Osteocyte (in vitro differentiated cells): ENCODE measurements at regions not wholly inside any gene's neighbourhood (a gene's known extent, or its start where the extent isn't known, plus 50 kb on each side); places are given as distances from the start of the nearest gene placed in this dataset.

Experiments used
- DNase-seq: peaks from one replicate; pipeline ENCODE4 v3.0.0; 2021; ENCODE audit warnings: mixed read lengths; ENCODE audit not compliant: unreplicated experiment; ENCODE audit errors: extremely low spot score
- H3K27ac Mint-ChIP-seq: one replicate; pipeline ENCODE4 v1.8.0; 2021; ENCODE audit warnings: mild to moderate bottlenecking, mixed read lengths; ENCODE audit not compliant: unreplicated experiment
- H3K27me3 Mint-ChIP-seq: one replicate; pipeline ENCODE4 v1.8.0; 2021; ENCODE audit warnings: mixed read lengths; ENCODE audit not compliant: unreplicated experiment
- H3K36me3 Mint-ChIP-seq: one replicate; pipeline ENCODE4 v1.8.0; 2021; ENCODE audit warnings: mixed read lengths; ENCODE audit not compliant: unreplicated experiment
- H3K4me1 Mint-ChIP-seq: one replicate; pipeline ENCODE4 v1.8.0; 2021; ENCODE audit warnings: mixed read lengths; ENCODE audit not compliant: unreplicated experiment
- H3K4me3 Mint-ChIP-seq: one replicate; pipeline ENCODE4 v1.8.0; 2021; ENCODE audit warnings: mild to moderate bottlenecking, moderate library complexity, mixed read lengths; ENCODE audit not compliant: unreplicated experiment
- H3K9me3 Mint-ChIP-seq: one replicate; pipeline ENCODE4 v1.8.0; 2021; ENCODE audit warnings: mixed read lengths; ENCODE audit not compliant: unreplicated experiment
- TF ChIP-seq, protein P1 (sequence below): fragments of 200-600 bp; sonication (generic); IDR thresholded peaks from 2 replicates; pipeline ENCODE4 v1.5.0; 2021; ENCODE audit warnings: antibody characterized with exemption, mild to moderate bottlenecking, moderate library complexity

DNA sequence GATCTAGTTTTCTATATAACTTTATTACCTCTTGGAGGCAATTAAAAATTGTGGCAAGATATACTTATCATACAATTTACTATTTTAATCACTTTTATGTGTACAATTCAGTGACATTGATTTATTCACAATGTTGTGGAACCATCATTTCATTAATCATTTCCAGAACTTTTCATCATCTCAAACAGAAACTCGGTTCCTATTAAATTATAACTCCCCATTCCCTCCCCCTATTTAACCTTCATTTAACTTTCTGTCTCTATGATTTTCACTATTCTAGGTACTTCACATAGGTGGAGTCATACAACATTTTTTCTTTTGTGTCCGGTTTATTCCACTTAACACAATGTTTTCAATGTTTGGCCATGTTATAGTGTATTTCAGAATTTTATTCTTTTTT is 252.8 kb downstream of the REEP3 start:
- H3K36me3 Mint-ChIP-seq = peaks cover 2% of the 10 kb centered on the region
- H3K27ac Mint-ChIP-seq = no peak overlapping the region
- no peak for DNase-seq
- no peak overlapping the region for H3K4me3 Mint-ChIP-seq
- TF ChIP-seq, protein P1, sequence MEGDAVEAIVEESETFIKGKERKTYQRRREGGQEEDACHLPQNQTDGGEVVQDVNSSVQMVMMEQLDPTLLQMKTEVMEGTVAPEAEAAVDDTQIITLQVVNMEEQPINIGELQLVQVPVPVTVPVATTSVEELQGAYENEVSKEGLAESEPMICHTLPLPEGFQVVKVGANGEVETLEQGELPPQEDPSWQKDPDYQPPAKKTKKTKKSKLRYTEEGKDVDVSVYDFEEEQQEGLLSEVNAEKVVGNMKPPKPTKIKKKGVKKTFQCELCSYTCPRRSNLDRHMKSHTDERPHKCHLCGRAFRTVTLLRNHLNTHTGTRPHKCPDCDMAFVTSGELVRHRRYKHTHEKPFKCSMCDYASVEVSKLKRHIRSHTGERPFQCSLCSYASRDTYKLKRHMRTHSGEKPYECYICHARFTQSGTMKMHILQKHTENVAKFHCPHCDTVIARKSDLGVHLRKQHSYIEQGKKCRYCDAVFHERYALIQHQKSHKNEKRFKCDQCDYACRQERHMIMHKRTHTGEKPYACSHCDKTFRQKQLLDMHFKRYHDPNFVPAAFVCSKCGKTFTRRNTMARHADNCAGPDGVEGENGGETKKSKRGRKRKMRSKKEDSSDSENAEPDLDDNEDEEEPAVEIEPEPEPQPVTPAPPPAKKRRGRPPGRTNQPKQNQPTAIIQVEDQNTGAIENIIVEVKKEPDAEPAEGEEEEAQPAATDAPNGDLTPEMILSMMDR = no peak
- H3K4me1 Mint-ChIP-seq = peaks cover 18% of the 10 kb centered on the region
- peaks cover 18% of the 10 kb centered on the region for H3K27me3 Mint-ChIP-seq
- no peaks in the 10 kb centered on the region for H3K9me3 Mint-ChIP-seq

DNA sequence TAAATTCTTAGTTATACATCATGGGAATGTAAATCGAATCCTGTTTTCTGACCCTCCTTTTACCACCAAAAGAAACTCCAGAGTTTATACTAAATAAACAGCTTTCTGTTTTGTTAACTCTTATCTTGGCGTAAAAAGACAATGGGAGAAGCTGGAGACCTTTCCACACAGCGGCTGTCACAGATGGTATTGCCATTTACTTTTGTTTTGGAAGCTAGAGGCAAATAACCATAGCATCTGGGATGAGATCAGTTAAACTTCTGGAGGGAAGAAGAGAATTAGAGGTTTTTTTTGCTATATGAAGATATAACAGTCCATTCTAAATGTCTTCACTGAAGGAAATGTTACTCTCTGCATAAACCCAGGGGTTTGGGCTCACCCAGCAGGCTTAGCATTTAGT is 258.9 kb downstream of the REEP3 start:
- Mint-ChIP-seq H3K27me3 (peaks cover 43% of the 10 kb centered on the region), H3K9me3 (no peaks in the 10 kb centered on the region), H3K36me3 (no peaks in the 10 kb centered on the region), H3K4me3 (no peak overlapping the region), H3K27ac (no peak overlapping the region), H3K4me1 (peaks cover 8% of the 10 kb centered on the region)
- TF ChIP-seq, protein P1 = no peak
- no peak for DNase-seq

DNA sequence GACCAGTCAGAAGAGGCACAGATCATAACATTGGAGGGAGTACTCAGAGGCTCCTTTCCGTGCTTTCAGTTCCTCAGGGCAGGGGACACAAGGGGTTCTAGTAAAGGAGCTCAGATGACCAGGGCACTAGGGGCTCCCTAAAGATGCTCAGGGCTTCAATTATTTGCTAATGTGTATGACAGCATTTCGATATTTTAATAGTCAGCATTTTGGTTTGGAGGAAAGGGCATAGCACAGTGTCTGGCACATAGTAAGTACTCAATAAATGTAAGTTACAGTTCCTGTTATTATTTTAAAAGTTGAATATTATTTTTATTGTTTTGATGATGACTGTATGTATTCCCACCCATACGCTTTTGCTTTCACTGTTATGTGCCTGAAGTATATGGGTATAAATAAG is 260.0 kb downstream of the REEP3 start:
- DNase-seq = no peak
- Mint-ChIP-seq H3K27me3 (peaks cover 43% of the 10 kb centered on the region), H3K4me1 (peaks cover 8% of the 10 kb centered on the region), H3K27ac (no peak overlapping the region), H3K36me3 (no peaks in the 10 kb centered on the region), H3K4me3 (no peak overlapping the region), H3K9me3 (no peaks in the 10 kb centered on the region)
- TF ChIP-seq, protein P1 = no peak

DNA sequence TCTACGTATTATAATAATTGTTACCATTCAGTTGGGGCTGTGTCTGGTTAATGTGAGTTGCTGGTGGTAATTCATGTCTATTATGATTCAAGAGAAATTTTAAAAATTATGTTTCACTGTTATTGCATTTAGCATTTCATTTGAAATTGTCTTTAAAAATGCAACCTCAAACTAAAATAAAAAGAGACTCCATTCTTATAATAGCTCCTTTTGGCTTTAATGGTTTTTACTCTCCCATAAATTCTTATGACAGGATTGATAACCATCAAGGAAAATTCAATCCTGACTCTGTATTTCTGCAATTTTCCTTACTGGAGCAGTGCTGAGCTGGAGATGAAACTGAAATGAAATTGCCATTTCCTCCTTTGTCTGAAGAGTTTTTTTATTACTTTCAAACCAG is 262.7 kb downstream of the REEP3 start:
- DNase-seq = no peak
- Mint-ChIP-seq H3K4me1 (peaks cover 8% of the 10 kb centered on the region), H3K36me3 (no peaks in the 10 kb centered on the region), H3K27ac (no peak overlapping the region), H3K9me3 (no peaks in the 10 kb centered on the region), H3K27me3 (peaks cover 51% of the 10 kb centered on the region), H3K4me3 (no peak overlapping the region)
- TF ChIP-seq, protein P1 = no peak

DNA sequence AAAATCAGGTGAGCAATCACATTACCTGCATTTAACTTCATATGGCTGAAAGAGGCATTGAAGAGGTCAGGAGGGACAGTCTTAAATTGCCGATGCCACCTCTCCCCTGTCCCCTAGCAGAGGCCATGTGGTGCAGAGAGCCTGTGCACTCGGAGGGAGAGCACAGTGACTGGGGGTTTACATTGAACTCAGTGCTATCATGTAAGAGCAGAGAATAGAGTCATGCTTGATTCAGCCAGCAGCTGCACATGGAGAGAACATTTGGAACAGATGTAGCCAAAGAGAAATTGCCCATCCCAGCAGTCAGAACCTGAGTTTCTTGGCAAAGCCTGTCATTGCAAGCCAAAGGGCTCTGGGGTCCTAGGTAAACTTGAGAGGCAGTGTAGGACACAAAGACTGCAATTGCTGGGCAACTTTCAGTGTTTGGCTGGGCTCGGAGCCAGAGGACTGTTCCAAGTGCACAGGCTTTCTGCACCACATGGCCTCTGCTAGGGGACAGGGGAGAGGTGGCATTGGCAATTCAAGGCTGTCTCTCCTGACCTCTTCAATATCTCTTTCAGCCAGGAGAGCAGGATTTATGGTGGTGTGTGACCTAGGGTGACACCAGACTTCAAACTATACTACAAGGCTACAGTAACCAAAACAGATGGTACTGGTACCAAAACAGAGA is 267.1 kb downstream of the REEP3 start:
- Mint-ChIP-seq H3K9me3 (peaks cover 17% of the 10 kb centered on the region), H3K27ac (no peak overlapping the region), H3K27me3 (peaks cover 51% of the 10 kb centered on the region), H3K4me3 (no peak overlapping the region), H3K4me1 (no peaks in the 10 kb centered on the region), H3K36me3 (peaks cover 2% of the 10 kb centered on the region)
- TF ChIP-seq, protein P1 = no peak
- no peak for DNase-seq
